Peyer's patch (tissue), 4 donors: ENCODE measurements at regions not wholly inside any gene's neighbourhood (a gene's known extent, or its start where the extent isn't known, plus 50 kb on each side); places are given as distances from the start of the nearest gene placed in this dataset.

ENCODE experiments used
- CTCF ChIP-seq, 6 experiments: fragments of 450-650 bp in 4 of 6; fragments of 200-600 bp in 2 of 6; sonication (generic) in 1 of 6; IDR thresholded peaks; one replicate each; pipeline ENCODE4 v1.5.1; 2017 to 2019; ENCODE audit warnings: antibody characterized with exemption in 6 of 6, mild to moderate bottlenecking in 3 of 6, moderate library complexity in 1 of 6
- POLR2A ChIP-seq, 2 donors: fragments of 450-650 bp; IDR thresholded peaks; one replicate each; pipeline ENCODE4 v1.5.1; 2017; ENCODE audit warnings: antibody characterized with exemption in 2 of 2, mild to moderate bottlenecking in 2 of 2, moderate library complexity in 2 of 2

- TF ChIP-seq POLR2A (IDR thresholded peaks at IDR 0.05) (no peak), CTCF (IDR thresholded peaks at IDR 0.05) (no peak)
Measured at GRCh38 chr17:69690531-69690930, 276.0 kb downstream of the MAP2K6 start.
